AG20443 (cell line): ENCODE measurements at regions not wholly inside any gene's neighbourhood (a gene's known extent, or its start where the extent isn't known, plus 50 kb on each side); places are given as distances from the start of the nearest gene placed in this dataset.
"Not testable (repeated sequence)": the region's sequence is repeated elsewhere in the genome, so short reads cannot be mapped to it uniquely, and the experiment has no call there.

Experiments
- DNase-seq: peaks from one replicate; pipeline ENCODE4 v3.0.0; 2012; ENCODE audit warnings: low spot score, mixed read lengths

DNA sequence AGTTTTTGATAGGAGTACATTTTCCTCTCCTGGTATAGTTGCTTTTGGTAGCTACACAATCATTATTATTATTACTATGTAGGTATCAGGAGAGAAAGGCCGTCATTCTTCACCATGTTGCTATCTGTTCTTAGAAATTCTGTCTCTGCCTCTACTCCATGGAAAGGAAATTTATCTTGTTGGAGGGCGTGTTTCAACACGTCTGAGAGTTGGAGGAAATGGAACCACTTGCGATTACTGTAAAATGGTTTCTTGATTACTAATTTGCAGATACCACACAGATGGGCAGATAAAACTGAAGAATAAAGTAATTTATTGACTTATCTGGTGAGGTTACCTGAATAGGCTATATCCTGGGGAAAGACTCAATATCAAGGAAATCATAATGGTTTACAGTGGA is 488.4 kb downstream of the NR2F2 start:
- no peak for DNase-seq

DNA sequence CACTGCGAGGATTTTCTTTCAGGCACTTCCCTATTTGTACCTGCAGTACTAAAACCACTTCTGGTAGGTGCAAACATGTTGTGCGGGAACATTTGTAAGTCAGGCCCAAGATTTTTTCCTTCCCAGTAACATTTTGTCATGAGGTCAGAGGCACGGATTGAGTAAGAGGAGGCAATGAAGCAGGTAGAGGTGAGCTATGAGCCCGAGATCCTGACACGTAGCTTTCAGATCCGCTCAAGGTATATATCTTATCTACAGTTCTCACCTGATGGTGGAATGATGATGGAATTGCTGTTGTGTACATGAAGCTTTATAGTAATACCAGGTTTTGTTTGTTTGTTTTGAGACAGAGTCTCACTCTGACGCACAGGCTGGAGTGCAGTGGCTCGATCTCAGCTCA is 497.5 kb downstream of the NR2F2 start:
- no peak for DNase-seq

DNA sequence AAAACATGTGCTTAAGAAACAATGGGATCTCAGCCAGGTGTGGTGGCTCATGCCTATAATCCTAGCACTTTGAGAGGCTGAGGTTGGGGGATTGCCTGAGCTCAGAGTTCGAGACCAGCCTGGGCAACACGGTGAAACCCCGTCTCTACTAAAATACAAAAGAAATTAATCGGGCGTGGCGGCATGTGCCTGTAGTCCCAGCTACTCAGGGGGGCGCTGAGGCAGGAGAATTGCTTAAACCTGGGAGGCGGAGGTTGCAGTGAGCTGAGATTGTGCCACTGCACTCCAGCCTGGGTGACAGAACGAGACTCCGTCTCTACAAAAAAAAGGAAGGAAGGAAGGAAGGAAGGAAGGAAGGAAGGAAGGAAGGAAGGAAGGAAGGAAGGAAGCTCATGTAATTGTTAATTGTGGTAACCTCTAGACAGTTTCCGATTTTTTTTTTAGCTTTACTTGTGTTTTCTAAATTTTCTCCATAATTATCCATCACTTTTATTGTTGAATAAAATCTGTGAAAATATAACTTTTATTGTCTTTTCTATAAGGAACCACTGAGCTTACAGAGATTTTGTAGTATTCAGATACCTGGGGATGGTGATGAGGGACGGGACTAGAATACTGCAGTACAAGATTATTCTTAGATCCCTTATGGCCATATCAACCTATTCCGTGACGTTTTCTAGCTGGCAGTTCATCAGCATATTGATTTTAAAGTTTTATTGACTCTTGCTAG is 506.9 kb downstream of the NR2F2 start:
- DNase-seq, result no peak

DNA sequence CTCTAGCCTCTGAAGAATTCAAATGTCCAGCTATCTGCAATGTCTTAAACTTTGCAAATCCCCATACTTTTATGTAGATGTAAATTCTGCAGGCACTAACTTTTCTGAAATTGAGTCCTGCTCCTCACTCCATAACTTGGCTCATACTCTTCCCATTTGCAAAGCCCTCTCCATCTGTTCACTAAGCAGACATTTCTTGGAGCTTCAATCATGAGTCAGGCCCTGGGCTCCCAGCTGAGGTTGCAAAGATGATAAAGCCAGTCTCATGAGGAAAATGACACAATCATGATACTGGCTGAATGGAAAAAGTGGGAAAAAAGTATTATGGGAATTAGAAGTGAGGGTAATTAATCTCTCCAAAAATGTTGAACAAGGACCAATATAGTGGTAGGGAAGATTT is 507.6 kb downstream of the NR2F2 start:
- no peak for DNase-seq

DNA sequence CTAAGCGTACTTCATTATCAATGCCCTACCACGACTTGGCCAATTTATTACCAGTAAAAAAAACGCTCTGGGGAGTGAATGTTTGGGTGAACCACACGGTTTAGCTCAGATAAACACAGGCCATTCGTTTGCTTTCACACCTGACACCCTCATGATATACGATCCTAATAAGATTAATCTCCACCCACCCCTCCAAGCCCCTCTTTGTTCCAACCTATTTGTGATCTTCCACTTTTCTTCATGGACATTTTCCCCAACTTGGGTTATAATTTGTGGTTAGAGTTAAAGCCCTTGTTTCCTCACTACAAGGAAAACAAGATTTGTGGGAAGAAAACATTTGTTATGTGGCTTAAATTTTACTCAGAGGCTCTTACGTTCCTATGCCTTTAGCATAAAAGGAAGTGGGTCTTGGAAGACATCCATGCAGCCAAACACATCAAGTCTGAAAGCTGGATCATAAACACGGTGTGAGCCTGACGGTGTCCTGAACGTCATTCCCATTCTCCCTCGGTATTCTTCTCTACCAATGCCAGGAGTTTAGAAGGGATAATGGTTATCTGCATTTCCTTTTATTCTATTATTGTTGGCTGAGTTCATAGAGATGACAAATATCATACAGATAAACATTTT is 518.9 kb downstream of the NR2F2 start:
- DNase-seq, result no peak

DNA sequence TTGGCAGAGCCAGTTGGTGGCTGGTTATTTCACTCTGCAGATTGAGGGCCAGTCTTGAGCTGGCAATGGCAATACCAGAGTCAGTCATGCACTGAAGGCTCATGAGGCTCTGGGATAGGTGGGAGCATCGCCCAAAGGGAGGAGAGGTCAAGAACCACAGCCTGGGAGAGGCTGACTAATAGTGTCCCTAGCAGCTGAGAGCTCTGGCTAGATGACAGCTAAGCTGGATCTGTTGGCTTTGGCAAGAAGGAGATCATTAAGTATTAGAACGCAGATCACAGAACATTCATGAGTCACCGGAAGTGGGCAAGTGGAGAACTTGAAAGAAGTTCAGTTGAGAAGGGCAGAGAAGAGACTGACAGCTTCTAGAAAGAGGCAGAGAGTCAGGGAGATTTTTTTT is 521.1 kb downstream of the NR2F2 start:
- DNase-seq, result no peak

DNA sequence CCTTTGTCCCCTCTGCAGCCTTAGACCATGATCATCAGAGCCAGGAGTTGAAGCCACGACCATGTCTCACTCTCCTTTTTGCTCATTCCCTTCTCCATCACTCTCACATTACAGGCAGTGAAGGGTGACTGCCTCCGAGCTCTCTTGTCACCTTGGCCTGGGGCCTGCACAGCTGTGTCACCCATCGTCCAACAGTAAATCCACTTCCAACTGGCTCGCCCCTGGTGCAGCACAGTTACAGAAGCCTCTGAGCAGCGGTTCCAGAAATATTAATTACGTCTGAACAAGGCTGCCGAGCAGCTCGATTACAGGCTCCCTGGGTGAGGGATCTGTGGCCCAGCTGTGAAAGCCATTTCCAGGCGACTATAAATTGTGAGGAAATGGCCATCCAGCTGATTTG is 528.2 kb downstream of the NR2F2 start:
- no peak for DNase-seq

DNA sequence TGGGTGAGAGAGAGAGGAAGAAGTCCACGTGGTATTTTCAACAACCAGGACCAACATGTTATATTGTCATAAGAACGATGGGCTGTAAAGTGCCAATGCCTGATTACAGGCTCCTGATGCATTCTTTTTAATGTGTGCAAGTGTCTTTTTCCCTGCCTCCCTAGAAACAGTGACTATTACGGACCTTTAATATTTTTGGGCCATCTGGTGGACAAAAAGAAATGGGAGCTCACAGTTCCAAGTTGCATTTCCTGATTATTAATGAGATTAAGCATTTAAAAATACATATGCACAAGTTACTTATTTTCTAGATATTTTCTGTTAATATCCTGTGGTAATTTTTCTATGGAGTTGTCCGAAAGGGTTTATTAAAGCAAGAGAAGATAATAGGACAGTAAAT is 530.2 kb downstream of the NR2F2 start:
- DNase-seq, result no peak

DNA sequence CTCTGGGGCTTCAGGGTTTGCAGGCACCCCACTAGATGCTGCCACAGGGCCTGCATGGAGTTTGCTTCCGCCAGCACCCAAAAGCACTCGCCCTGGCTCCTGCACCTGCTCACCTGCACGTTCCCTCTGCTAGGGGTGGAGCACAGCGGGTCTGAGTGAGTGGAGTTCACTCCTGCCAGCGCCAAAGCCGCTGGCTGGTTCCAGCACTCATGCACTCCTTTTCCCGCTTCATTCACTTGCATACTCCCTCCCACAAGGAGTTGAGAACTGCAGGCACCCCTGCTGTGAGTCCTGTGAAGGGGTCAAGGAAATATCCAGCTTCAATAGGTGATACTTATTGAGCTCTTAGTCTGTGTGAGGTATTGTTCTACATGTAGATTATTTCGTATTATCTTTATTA is 537.5 kb downstream of the NR2F2 start:
- no peak for DNase-seq

DNA sequence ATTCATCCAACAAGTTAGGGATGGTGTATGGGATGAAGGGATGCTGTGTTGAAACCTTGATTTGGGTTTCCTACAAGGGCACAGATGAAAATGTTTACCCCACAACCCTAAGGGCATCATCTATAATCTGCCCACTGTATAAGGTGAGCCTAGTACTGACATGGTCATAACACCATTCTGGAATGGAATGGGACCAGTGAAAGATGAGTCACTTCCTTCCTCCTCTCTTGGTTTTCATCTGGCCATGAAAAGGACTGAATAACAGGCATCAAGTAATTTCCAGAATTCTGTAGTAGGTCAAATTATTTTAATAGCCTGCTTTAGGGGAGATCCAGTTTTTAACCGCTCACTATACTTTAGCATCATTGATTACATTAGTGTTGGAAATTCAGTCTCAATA is 538.6 kb downstream of the NR2F2 start:
- DNase-seq, result no peak

DNA sequence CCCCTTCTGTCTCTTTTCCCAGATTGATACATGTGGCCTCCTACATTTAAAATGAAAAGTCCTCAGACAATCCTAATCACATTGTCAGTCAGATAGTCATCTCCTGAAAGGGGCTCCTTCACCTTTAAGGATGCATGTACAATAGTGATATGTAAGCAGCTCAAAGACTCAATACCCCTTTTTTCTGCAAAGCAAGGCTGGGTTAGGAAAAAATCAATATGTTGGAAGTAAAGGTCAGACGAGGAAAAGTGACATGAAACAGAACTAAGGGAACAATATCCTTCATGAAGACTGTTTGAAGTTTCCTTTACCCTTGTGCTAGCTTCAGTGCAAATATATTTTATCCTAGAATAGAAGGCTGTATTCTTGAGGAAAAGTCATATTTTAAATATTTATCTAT is 539.3 kb downstream of the NR2F2 start:
- no peak for DNase-seq

DNA sequence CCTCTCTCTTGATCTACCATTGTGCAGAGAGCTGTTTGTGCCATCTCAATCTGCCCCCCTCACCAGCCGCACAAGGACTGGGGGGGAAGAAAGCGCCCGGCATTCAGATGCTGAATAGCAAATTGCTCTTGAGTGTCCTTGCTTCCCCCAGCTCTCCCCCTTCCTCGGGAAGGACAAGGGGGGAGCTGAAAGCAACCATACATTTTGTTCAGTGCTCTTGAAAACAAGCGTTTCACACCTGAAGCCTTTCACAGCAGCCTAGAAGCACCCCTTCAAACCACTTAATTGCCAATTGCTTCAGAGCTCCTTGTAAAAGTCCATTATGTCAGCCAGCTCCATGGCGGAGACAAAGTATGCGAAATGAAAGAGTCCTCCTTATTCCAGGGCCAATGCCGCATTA is 540.1 kb downstream of the NR2F2 start:
- no peak for DNase-seq

DNA sequence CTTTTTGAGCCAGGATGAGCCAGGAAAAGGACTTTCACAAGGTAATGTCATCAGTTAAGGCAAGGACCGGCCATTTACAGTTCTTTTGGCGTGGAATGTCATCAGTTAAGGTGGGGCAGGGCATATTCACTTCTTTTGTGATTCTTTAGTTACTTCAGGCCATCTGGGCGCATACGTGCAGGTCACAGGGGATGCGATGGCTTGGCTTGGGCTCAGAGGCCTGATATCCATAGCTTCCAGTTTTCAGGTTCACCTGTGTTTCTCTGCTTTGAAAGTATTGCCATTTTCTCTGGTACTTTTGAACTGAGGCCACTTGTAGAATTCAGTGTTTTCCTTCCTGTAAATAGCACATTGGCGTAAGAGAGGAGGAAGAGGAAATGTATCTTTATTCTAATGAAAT is 546.9 kb downstream of the NR2F2 start:
- not testable (repeated sequence) for DNase-seq

DNA sequence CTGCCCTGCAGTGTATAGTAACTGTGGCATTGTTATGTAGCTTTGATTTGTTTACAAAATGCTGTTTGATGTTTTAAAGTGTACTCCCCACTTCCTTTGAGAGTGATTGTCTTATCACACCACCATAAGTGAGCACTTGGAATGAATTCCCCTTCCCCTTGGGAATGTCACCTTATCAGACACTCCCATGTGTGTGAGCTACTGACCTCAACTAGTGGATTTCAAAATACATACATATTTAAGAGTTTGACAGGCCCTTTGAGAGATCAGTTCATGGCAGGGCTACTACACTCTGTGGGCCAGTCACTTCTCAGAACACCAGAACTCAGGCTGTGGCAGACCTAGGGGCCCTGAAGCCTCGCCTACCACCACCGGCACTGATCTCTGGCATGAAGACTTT is 547.6 kb downstream of the NR2F2 start:
- no peak for DNase-seq

DNA sequence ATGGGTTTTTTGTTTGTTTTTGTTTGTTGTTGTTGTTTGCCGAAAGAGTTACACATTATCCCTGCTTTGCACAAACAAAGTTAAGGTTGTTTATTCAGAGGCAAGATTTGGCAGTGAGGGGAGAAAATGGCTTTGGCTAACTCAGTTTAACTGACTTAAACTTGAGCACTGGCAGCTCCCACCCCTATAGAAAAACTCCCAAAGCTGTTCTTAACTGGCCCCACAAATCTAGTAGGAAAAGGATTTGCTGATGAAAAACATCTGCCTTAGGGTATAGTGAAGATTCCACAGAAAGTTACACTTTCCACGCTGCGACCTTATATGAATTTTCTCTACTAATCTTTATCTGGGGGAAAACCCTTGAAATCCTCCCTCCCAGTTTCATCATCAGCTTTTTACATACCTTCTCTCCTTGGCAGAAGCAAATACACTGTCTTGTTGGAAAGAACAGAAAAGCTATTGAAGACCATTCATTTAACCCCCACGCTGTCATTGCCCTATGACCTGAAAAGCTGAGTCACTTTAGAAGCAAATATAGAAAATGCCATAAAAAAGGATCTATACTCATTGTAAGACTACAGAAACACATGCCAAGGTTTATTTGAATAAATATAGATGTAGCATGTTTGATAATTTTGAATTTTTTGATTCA is 551.7 kb downstream of the NR2F2 start:
- no peak for DNase-seq

DNA sequence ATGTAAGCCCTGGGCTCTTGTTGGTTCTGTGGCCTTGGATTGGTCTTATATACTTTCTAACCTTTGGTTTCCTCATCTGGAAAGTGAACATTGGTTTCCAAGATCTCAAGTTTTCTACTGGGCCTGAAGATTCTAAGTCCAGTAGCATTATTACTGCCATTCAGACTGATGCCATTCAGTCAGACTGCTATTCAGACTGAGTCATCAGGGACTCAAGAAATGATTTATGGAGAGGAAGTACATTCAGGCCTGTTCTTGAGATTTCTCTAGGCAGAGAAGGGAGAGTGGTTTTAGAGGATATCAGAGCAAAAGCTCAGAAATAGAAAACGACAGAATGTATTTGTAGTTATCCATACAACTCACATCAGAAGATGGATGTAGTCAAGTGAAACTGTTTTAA is 557.2 kb downstream of the NR2F2 start:
- DNase-seq, result no peak

DNA sequence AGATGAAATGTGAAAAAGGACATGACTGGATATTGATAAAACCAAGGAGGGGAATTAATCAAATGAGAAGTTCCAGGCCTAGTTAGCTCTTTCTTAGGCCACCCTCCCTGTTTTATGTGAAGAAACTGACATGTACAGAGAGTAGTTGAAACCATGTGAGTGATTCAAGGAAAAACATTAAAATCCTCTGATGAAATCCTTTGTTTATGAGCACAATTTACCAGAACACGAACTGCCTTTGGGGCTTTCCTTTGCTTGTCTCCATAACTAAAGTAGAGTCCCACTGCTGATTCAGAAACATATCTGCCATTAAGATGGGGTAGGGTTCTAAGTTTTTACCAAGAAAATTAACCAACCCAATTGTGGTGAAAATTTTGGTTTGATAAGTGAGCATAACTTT is 558.3 kb downstream of the NR2F2 start:
- no peak for DNase-seq

DNA sequence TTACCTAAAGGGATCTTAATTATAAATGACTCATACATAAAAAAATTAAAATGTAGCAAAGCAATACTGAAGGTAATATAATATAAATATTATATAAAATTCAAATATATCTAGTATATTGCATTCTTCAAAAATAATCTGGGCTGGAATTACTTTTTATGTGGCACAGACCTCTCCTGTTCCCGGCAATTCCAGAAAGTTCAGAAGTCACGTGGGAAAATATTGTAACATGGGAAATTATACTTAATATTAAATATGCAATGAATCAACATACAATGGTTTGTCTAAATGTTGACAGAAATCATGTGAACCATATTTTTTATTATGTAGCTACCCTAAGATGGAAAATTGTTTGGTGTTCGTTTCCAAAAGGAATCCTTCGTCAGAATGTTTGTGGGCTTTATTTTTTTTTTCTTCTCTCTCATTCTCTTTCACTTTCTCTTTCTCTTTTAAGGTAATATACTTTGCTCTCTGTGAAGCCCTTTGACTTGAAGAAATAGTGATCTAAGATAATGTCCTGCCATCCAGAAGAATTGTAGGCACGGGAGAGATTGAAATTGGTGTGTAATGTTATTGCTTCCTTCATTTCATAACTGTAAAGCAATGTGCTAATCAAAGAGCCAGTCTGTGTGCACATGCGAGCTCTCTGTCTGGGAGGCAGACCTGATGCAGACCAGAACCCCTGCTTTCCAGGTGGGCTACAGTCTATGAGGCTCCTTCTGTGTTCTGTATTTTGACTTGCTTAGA is 559.4 kb downstream of the NR2F2 start:
- peak; percentile 9 for DNase-seq

DNA sequence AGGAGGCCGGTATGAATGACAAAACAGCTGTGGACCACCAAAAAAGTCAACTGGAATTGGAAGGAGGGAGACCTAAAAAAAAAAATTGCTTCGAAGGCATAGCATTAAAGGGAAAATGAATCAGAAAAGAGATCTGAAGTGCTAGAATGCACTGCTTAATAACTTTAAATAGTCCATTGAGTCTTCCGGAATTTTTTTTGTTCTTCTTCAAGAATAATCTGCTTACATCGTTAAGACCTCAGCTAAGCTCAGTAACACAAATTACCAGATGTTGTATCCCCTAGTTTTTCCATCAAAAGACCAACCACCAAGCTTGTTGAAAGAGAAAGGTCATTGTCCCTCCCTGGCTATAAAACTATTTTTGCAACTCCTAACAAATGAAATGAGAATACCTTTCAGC is 560.5 kb downstream of the NR2F2 start:
- no peak for DNase-seq

DNA sequence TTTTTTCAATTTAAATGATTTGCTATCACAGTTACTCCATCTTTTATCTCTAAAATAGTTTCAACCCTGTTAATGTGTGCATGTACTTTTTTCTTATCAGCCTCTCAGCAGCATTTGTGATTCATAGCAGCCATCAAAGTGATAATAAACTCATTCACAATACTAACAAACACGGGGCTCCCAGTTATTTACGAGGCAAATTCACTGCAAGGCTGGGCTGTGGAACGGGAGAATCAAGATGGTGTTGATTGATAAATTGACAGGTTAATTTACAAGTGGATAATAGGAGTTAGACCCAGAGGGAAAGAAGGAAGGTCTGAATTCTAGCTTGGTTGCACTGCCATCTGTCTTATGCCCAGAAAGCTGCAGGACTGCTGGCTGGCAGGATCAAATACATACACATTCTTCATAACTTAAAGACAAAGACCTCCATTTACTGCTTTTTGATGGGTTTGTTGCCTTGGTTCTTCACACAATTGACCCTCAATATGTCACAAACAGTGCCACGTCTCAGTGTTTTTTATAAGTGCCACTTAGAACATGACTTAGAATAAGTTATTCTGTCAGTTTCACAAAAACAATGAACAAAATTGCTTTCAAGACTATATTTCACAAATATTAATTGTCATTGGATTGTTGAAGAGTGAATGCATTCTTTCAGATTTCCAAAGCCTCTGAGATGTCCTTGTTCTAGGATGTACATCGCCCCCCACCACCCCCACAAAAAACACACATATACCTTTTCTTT is 562.8 kb downstream of the NR2F2 start:
- DNase-seq, result peak; percentile 12

DNA sequence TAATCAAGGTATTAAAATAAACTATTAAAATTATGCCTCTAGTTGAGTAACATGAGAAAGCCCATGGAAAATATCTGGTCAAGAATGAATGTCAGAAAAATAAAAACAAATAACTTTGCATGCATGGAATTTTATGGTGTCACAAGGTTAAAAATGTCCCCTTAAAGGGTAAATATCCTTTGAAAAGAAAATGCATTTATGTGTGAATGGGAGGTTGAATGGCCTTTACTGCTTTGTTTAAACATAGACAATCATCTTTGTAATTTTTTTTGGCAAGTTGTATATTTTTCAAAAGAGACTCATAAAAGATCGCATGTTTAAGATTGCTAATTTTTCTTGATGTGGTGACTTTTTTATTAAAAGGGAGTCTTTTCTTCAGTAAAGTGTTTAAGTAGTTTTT is 564.2 kb downstream of the NR2F2 start:
- no peak for DNase-seq

DNA sequence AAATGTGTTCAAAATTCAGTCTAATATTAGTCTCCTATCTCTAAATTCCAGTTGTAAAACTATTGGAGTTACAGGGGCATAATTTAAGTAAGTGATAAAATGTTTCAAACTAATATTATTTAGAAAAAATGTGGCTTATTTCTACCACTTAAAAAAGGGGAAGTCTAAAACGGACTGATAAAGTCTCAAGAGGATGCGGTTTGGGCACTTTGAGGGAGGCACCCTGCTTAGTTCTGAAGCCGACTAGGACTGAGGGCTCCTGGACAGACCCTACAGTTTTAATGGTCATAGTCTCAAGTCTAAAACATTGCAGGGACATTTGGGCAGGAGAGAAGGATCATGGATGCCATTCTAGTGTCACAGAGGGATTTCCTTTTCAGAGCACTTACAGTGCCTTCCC is 566.3 kb downstream of the NR2F2 start:
- no peak for DNase-seq
